ENCODE measurements at regions not wholly inside any gene's neighbourhood (a gene's known extent, or its start where the extent isn't known, plus 50 kb on each side); places are given as distances from the start of the nearest gene placed in this dataset.

GRCh38 chr6:144756469-144756868 lies 471.3 kb downstream of the UTRN start:
- Histone ChIP-seq H3K4me1 (ENCODE audit: insufficient read depth) (peaks cover 1% of the 10 kb centered on the region), H3K36me3 (ENCODE audit: insufficient read depth) (no peaks in the 10 kb centered on the region), H3K27ac (ENCODE audit: low read depth) (no peak overlapping the region), H3K4me3 (ENCODE audit: low read depth, low read length) (no peak overlapping the region)
- WGBS = 72% methylated on average over 2 of the region's 2 CpGs
- no peak for DNase-seq (ENCODE audit: extremely low spot score)

- H3K36me3 ChIP-seq (ENCODE audit: insufficient read depth) = no peaks in the 10 kb centered on the region
- H3K4me3 ChIP-seq (ENCODE audit: low read depth, low read length) = no peak overlapping the region
- 83% methylated on average over 3 of the region's 3 CpGs for WGBS
- H3K27ac ChIP-seq (ENCODE audit: low read depth) = no peak overlapping the region
- no peak for DNase-seq (ENCODE audit: extremely low spot score)
- H3K4me1 ChIP-seq (ENCODE audit: insufficient read depth) = peaks cover 1% of the 10 kb centered on the region
Observed at GRCh38 chr6:144757299-144757698, 472.2 kb downstream of the UTRN start.

- Histone ChIP-seq H3K4me3 (ENCODE audit: low read depth, low read length) (no peak overlapping the region), H3K27ac (ENCODE audit: low read depth) (no peak overlapping the region), H3K4me1 (ENCODE audit: insufficient read depth) (peaks cover 1% of the 10 kb centered on the region), H3K36me3 (ENCODE audit: insufficient read depth) (no peaks in the 10 kb centered on the region)
- WGBS = 82% methylated on average over 3 of the region's 3 CpGs
- no peak for DNase-seq (ENCODE audit: extremely low spot score)
Observed at GRCh38 chr6:144757730-144758129, 472.6 kb downstream of the UTRN start.

GRCh38 chr6:144758602-144759001 lies 473.5 kb downstream of the UTRN start:
- Histone ChIP-seq H3K4me3 (ENCODE audit: low read depth, low read length) (no peak overlapping the region), H3K27ac (ENCODE audit: low read depth) (no peak overlapping the region), H3K36me3 (ENCODE audit: insufficient read depth) (no peaks in the 10 kb centered on the region), H3K4me1 (ENCODE audit: insufficient read depth) (no peaks in the 10 kb centered on the region)
- no peak for DNase-seq (ENCODE audit: extremely low spot score)
- 67% methylated on average over 3 of the region's 3 CpGs for WGBS

- 90% methylated on average over 3 of the region's 3 CpGs for WGBS
- no peak overlapping the region for H3K4me3 ChIP-seq (ENCODE audit: low read depth, low read length)
Observed at GRCh38 chr6:144762469-144762868, 477.3 kb downstream of the UTRN start.

GRCh38 chr6:144767051-144767450 lies 481.9 kb downstream of the UTRN start:
- no peak for DNase-seq (ENCODE audit: extremely low spot score)
- H3K4me1 ChIP-seq (ENCODE audit: insufficient read depth) = no peaks in the 10 kb centered on the region
- whole genome bisulfite sequencing = 85% methylated on average over 1 of the region's 1 CpG
- no peak overlapping the region for H3K4me3 ChIP-seq (ENCODE audit: low read depth, low read length)
- H3K27ac ChIP-seq (ENCODE audit: low read depth) = no peak overlapping the region
- peaks cover 1% of the 10 kb centered on the region for H3K36me3 ChIP-seq (ENCODE audit: insufficient read depth)

More at GRCh38 chr6:144762469-144762868, 477.3 kb downstream of the UTRN start:
- H3K27ac ChIP-seq (ENCODE audit: low read depth) = no peak overlapping the region
- H3K4me1 ChIP-seq (ENCODE audit: insufficient read depth) = no peaks in the 10 kb centered on the region
- H3K36me3 ChIP-seq (ENCODE audit: insufficient read depth) = peaks cover 1% of the 10 kb centered on the region
- DNase-seq (ENCODE audit: extremely low spot score) = no peak

GRCh38 chr6:144768551-144769075 lies 483.5 kb downstream of the UTRN start:
- Histone ChIP-seq H3K4me1 (ENCODE audit: insufficient read depth) (no peaks in the 10 kb centered on the region), H3K36me3 (ENCODE audit: insufficient read depth) (peaks cover 3% of the 10 kb centered on the region), H3K4me3 (ENCODE audit: low read depth, low read length) (no peak overlapping the region), H3K27ac (ENCODE audit: low read depth) (no peak overlapping the region)
- DNase-seq (ENCODE audit: extremely low spot score) = no peak

GRCh38 chr6:144769142-144769541 lies 484.0 kb downstream of the UTRN start:
- no peak for DNase-seq (ENCODE audit: extremely low spot score)
- WGBS = 58% methylated on average over 3 of the region's 3 CpGs

GRCh38 chr6:144776031-144776819 lies 491.1 kb downstream of the UTRN start:
- DNase-seq (ENCODE audit: extremely low spot score) = no peak
- 89% methylated on average over 6 of the region's 6 CpGs for WGBS
- Histone ChIP-seq H3K4me1 (ENCODE audit: insufficient read depth) (no peaks in the 10 kb centered on the region), H3K27ac (ENCODE audit: low read depth) (no peak overlapping the region), H3K36me3 (ENCODE audit: insufficient read depth) (peaks cover 2% of the 10 kb centered on the region), H3K4me3 (ENCODE audit: low read depth, low read length) (no peak overlapping the region)

More at GRCh38 chr6:144769142-144769541, 484.0 kb downstream of the UTRN start:
- Histone ChIP-seq H3K27ac (ENCODE audit: low read depth) (no peak overlapping the region), H3K36me3 (ENCODE audit: insufficient read depth) (peaks cover 3% of the 10 kb centered on the region), H3K4me1 (ENCODE audit: insufficient read depth) (no peaks in the 10 kb centered on the region), H3K4me3 (ENCODE audit: low read depth, low read length) (no peak overlapping the region)

GRCh38 chr6:144777249-144777648 lies 492.1 kb downstream of the UTRN start:
- Histone ChIP-seq H3K36me3 (ENCODE audit: insufficient read depth) (peaks cover 2% of the 10 kb centered on the region), H3K4me3 (ENCODE audit: low read depth, low read length) (no peak overlapping the region), H3K4me1 (ENCODE audit: insufficient read depth) (no peaks in the 10 kb centered on the region), H3K27ac (ENCODE audit: low read depth) (no peak overlapping the region)
- DNase-seq (ENCODE audit: extremely low spot score) = no peak

- 95% methylated on average over 2 of the region's 2 CpGs for WGBS
- no peak for DNase-seq (ENCODE audit: extremely low spot score)
- no peak overlapping the region for H3K27ac ChIP-seq (ENCODE audit: low read depth)
- no peak overlapping the region for H3K4me3 ChIP-seq (ENCODE audit: low read depth, low read length)
- no peaks in the 10 kb centered on the region for H3K4me1 ChIP-seq (ENCODE audit: insufficient read depth)
- peaks cover 2% of the 10 kb centered on the region for H3K36me3 ChIP-seq (ENCODE audit: insufficient read depth)
Observed at GRCh38 chr6:144778056-144778455, 492.9 kb downstream of the UTRN start.

GRCh38 chr6:144778773-144779492 lies 493.8 kb downstream of the UTRN start:
- H3K27ac ChIP-seq (ENCODE audit: low read depth) = no peak overlapping the region
- 100% methylated on average over 1 of the region's 1 CpG for WGBS
- DNase-seq (ENCODE audit: extremely low spot score) = no peak
- no peak overlapping the region for H3K4me3 ChIP-seq (ENCODE audit: low read depth, low read length)
- H3K36me3 ChIP-seq (ENCODE audit: insufficient read depth) = no peaks in the 10 kb centered on the region
- H3K4me1 ChIP-seq (ENCODE audit: insufficient read depth) = no peaks in the 10 kb centered on the region

- DNase-seq (ENCODE audit: extremely low spot score) = no peak
- Histone ChIP-seq H3K27ac (ENCODE audit: low read depth) (no peak overlapping the region), H3K4me1 (ENCODE audit: insufficient read depth) (no peaks in the 10 kb centered on the region), H3K4me3 (ENCODE audit: low read depth, low read length) (no peak overlapping the region), H3K36me3 (ENCODE audit: insufficient read depth) (peaks cover 3% of the 10 kb centered on the region)
- WGBS = 92% methylated on average over 3 of the region's 3 CpGs
Observed at GRCh38 chr6:144781836-144782235, 496.7 kb downstream of the UTRN start.

GRCh38 chr6:144782634-144783033 lies 497.5 kb downstream of the UTRN start:
- no peak overlapping the region for H3K4me3 ChIP-seq (ENCODE audit: low read depth, low read length)
- H3K36me3 ChIP-seq (ENCODE audit: insufficient read depth) = peaks cover 3% of the 10 kb centered on the region
- 96% methylated on average over 6 of the region's 6 CpGs for WGBS
- no peak overlapping the region for H3K27ac ChIP-seq (ENCODE audit: low read depth)
- DNase-seq (ENCODE audit: extremely low spot score) = no peak
- H3K4me1 ChIP-seq (ENCODE audit: insufficient read depth) = no peaks in the 10 kb centered on the region
